HG03103 (cell line): ENCODE measurements at regions not wholly inside any gene's neighbourhood (a gene's known extent, or its start where the extent isn't known, plus 50 kb on each side); places are given as distances from the start of the nearest gene placed in this dataset.

ENCODE experiments used
- ATAC-seq: cut with Tn5 transposase; IDR thresholded peaks from one replicate; pipeline ENCODE4 v1.9.1; 2021; ENCODE audit warnings: low read depth; ENCODE audit not compliant: unreplicated experiment

GRCh38 chr18:45255197-45255890 lies 359.9 kb upstream of the SLC14A2 start:
- no peak for ATAC-seq

DNA sequence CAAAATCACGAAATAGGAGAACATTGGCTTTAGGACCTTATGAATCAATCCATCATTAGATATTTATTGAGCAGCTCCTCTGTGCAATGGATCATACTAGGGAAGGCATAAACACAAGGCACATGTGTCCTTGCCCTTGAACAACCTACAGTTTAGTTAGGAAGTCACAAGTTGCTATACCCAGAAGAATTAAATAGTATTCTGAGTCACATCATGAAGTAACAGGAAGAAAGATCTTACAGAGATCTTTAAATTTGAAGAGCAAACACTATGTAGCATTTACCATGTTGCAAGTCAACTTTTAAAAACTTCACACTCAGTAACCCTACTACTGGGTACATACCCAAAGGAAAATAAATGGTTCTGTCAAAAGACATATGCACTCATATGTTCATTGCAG lies 355.2 kb upstream of the SLC14A2 start:
- no peak for ATAC-seq

GRCh38 chr18:45266023-45266422 lies 349.3 kb upstream of the SLC14A2 start:
- ATAC-seq, result no peak

DNA sequence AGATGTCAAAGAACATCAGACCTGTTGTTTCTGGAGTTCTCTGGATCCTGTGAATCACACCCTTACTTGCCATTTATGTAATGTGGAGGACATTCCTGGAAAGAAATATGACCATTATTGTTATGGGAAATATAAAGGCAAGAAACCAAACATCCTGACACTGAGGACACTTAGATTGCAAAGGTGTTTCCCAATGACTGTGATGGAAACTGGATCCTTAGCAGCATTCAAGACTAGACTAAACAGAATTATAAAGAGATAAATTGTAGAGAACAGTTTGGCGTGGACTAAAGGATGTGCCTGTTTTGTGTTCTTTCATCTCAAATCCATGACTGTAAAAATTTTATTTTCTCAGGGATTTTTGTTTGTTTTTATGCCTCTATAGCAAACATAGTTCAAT lies 347.7 kb upstream of the SLC14A2 start:
- ATAC-seq, result no peak

DNA sequence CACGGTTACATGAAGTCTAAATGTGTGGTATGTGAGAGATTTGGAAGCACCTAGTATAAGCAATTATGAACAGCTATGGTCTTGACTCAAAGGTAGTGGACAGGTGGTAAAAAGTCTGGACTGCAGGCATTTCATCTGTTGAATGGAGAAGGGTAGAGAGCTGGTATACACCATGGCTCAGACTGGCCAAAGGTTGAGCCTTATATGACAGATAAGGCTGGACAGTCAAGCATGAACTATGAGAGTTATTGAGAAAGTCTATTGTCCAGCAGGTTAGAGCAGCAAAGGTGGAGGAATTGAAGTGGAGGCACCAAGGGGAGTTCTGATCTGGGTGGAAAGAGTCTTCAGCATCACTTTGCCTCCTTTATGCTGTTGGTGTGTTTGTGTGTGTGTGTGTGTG lies 346.7 kb upstream of the SLC14A2 start:
- no peak for ATAC-seq

- no peak for ATAC-seq
Measured at GRCh38 chr18:45270289-45270771, 344.9 kb upstream of the SLC14A2 start.

- no peak for ATAC-seq
Measured at GRCh38 chr18:45274026-45274425, 341.2 kb upstream of the SLC14A2 start.

DNA sequence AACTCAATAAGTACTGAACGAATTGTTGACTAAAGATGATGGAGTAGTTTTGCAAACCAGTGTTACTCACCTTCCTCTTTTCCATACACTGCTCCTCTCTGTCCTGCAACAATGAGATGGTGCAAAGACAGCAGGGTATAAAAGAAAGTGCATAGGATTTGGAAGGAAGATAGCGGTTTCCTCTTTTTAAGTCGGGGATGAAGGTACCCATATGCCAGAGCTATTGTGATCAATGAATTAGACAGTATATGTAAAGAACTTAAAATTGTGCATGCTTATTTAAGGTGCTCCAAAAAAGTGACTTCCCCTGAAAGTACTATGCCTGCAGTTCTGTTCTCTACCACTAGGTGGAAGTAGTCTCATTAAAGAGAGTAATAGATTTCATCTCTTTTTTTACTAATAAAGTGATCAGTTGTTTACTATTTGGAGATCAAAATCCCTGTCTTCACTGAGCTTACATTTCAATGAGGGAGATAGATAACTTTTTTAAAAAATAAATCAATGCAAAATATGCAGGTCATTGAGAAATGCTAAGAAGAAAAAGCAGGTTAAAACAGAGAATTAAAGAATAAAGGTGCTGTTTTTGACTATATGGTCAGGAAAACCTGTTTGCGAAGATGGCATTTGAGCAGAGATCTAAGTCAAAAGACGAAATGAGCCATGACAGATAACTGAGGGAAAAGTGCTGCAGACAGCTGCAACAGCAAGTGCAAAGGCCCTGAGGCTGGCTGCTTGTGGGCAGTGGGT lies 339.7 kb upstream of the SLC14A2 start:
- no peak for ATAC-seq

GRCh38 chr18:45276878-45277277 lies 338.4 kb upstream of the SLC14A2 start:
- no peak for ATAC-seq

- no peak for ATAC-seq
Measured at GRCh38 chr18:45277908-45278307, 337.4 kb upstream of the SLC14A2 start.

DNA sequence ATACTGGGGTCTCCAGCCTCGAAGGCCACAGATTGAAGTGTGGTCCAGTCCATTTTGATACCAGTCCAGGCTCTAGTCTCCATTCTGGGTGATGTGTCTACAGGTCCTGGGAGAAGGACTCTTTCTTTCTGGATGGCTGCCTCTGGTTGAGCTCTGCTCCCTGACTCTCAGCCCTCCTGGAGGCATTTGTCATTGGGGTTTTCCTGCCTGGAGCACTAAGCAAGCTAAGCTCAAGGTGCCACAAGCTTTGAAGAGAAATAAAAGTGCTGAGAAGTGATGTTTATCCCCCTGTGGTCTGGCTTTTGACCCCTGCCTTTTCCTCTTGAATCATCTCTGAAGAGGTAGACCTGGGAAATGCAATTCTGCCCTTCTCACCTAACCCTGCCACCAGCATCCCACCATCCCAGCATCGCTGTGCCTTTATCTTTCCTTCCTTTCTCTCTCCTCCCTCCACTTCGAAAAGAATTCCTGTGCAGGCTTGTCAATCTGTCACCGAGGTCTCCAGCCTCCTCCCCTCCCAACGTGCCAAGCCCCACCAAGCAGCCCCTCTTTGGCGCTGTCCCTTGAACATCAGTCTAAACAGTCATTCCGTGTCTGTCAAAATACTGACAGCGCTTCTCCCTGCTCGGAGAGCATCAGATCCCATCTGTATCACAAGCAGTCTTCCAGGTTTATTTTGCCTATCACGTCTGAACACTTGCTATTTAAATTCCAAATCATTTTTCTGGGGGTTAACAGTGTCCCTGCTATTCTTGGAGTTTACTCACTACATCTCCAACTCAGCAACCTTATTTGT lies 334.6 kb upstream of the SLC14A2 start:
- ATAC-seq, result no peak

DNA sequence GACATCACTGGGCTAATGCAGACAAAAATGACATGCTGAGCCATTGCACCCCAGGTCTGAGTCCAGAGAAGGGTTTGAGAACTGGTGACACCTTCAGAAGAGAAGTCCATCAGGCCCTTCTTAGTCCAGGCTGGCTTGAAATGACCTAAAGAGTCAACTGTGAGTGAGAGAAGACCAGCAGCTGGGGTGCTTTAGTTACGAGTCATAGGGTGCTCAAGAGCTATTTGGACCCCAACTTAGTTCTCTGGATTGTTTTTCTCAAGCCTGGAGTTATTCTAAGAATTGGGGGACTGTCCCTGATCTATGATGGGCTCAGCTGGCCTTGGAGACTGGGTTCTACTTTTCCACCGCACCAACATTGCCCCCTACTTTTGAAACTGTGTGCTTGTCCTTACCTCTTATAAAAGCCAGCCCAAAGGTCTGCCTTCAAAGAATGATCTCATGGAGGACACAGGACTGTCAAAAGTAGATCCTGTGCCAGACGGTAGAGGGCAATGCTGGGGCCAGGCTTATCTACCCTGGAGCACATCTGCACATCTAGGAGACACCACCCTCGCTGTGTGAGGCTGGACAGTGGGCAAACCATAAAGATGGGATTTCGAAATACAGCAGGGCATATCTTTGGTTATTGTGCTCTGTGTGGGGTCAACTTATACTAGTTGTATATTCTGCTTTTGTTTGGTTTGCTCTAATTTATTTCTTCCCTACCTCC lies 333.0 kb upstream of the SLC14A2 start:
- ATAC-seq, result no peak

- ATAC-seq, result no peak
Measured at GRCh38 chr18:45284174-45284573, 331.1 kb upstream of the SLC14A2 start.

GRCh38 chr18:45284851-45285250 lies 330.4 kb upstream of the SLC14A2 start:
- ATAC-seq, result no peak

DNA sequence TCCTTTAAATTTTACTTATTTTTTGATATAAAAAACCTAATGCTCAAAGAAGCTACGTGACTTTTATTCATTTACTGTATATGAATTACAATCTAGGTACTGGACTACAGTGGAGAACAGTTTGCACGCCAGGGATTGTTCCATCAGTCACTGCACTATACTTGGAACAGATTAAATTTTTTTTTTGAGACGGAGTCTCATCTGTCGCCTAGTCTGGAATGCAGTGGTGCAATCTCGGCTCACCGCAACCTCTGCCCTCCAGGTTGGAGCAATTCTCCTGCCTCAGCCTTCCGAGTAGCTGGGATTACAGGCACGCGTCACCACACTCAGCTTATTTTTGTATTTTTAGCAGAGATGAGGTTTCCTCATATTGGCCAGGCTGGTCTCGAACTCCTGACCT lies 330.0 kb upstream of the SLC14A2 start:
- no peak for ATAC-seq

DNA sequence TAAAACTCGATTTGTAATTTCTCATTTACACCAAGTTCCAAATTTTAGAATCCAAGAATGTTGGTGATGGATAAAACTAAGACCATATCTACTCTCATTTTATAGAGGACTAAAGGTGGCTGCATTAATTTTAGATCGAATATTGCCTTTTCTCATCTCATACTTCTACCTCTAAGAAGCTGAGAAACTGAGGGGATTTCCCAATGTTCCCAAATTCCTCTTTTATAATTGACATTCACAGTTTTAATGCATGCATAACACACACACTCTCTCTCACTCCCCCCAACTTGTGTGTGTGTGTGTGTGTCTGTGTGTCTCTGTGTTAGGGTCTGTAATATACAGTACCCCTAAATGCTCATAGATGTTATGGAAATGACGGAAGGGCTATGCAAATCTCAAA lies 328.8 kb upstream of the SLC14A2 start:
- no peak for ATAC-seq

- no peak for ATAC-seq
Measured at GRCh38 chr18:45287531-45287930, 327.7 kb upstream of the SLC14A2 start.

DNA sequence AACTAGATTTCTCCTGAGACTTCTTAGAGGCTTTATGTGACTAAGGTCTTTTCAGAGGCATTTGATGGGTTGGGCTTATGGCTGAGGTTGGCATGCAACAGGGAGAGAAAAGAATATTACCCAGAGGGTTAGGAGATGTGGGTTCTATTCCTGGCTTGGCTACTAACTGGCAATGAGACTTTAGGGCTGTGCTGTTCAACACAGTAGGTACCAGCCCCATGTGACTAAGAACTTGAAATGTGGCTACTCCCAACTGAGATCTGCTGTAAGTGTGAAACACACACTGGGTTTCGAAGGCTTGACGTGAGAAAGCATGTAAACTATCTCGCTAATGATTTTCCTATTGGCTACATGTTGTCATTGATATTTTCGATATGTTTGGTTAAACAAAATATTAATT lies 324.9 kb upstream of the SLC14A2 start:
- ATAC-seq, result no peak

- no peak for ATAC-seq
Measured at GRCh38 chr18:45291621-45292615, 323.4 kb upstream of the SLC14A2 start.

- no peak for ATAC-seq
Measured at GRCh38 chr18:45295388-45295787, 319.9 kb upstream of the SLC14A2 start.
